GM18868 (cell line): ENCODE measurements at regions not wholly inside any gene's neighbourhood (a gene's known extent, or its start where the extent isn't known, plus 50 kb on each side); places are given as distances from the start of the nearest gene placed in this dataset.

Source experiments
- ATAC-seq: cut with Tn5 transposase; IDR thresholded peaks from one replicate; pipeline ENCODE4 v1.9.1; 2021; ENCODE audit warnings: mild to moderate bottlenecking, moderate library complexity; ENCODE audit not compliant: unreplicated experiment

GRCh38 chr6:44559486-44560270, 172.2 kb downstream of the CDC5L start:
- no peak for ATAC-seq

GRCh38 chr6:44560458-44561059, 173.1 kb downstream of the CDC5L start:
- ATAC-seq = no peak

GRCh38 chr6:44561060-44561623, 173.6 kb downstream of the CDC5L start:
- no peak for ATAC-seq

- no peak for ATAC-seq
Measured at GRCh38 chr6:44561832-44562665, 174.5 kb downstream of the CDC5L start.

- ATAC-seq = peak; percentile 50
Measured at GRCh38 chr6:44563397-44563796, 175.9 kb downstream of the CDC5L start.

GRCh38 chr6:44564906-44565524, 177.5 kb downstream of the CDC5L start:
- no peak for ATAC-seq

- ATAC-seq = no peak
Measured at GRCh38 chr6:44567406-44567805, 179.9 kb downstream of the CDC5L start.

- no peak for ATAC-seq
Measured at GRCh38 chr6:44569131-44569530, 181.6 kb downstream of the CDC5L start.

- ATAC-seq = no peak
Measured at GRCh38 chr6:44569931-44570385, 182.5 kb downstream of the CDC5L start.

GRCh38 chr6:44571510-44571909, 184.0 kb downstream of the CDC5L start:
- ATAC-seq = no peak

GRCh38 chr6:44572346-44572745, 184.8 kb downstream of the CDC5L start:
- ATAC-seq = no peak

GRCh38 chr6:44575644-44576043, 188.1 kb downstream of the CDC5L start:
- no peak for ATAC-seq

- no peak for ATAC-seq
Measured at GRCh38 chr6:44576132-44576631, 188.7 kb downstream of the CDC5L start.

- ATAC-seq = no peak
Measured at GRCh38 chr6:44580901-44581300, 193.4 kb downstream of the CDC5L start.

GRCh38 chr6:44582930-44583329, 195.4 kb downstream of the CDC5L start:
- no peak for ATAC-seq

GRCh38 chr6:44590471-44590870, 203.0 kb downstream of the CDC5L start:
- ATAC-seq = no peak

- ATAC-seq = peak; percentile 62
Measured at GRCh38 chr6:44593539-44593944, 206.0 kb downstream of the CDC5L start.

GRCh38 chr6:44594481-44594880, 207.0 kb downstream of the CDC5L start:
- ATAC-seq = no peak

- ATAC-seq = no peak
Measured at GRCh38 chr6:44598679-44599078, 211.2 kb downstream of the CDC5L start.

- ATAC-seq = no peak
Measured at GRCh38 chr6:44599672-44600071, 212.2 kb downstream of the CDC5L start.
